HCT116 (cell line): ENCODE measurements at regions not wholly inside any gene's neighbourhood (a gene's known extent, or its start where the extent isn't known, plus 50 kb on each side); places are given as distances from the start of the nearest gene placed in this dataset.

ENCODE experiments used
- ATAC-seq: fragments of 200-7000 bp; cut with Tn5 transposase; 2 replicates; pipeline ENCODE4 v1.9.1; 2020; ENCODE audit warnings: mild to moderate bottlenecking, moderate library complexity
- BruUV-seq: library from RNA; stranded (reverse); fragments of 400-500 nt; replicated peaks from 2 replicates; lab custom pipeline; 2021; lab: Mats Ljungman, UMichigan
- CTCF ChIA-PET: fragments of 300-600 bp; sonication (Branson Sonifier 250); formaldehyde crosslinking; loops from one replicate; lab custom pipeline; 2021; ENCODE audit warnings: antibody characterized with exemption; lab: Charles Lee
- POLR2A ChIA-PET: fragments of 300-600, 350-600 bp; sonication (Branson Sonifier 250); formaldehyde crosslinking; loops from one replicate; lab custom pipeline; 2021; ENCODE audit warnings: antibody characterized with exemption; lab: Charles Lee
- RAD21 ChIA-PET, 2 experiments: fragments of 300-600 bp; sonication (Branson Sonifier 250); formaldehyde crosslinking; loops; one replicate each; lab custom pipeline; 2023; ENCODE audit warnings: low total read pairs in 2 of 2; ENCODE audit not compliant: uncharacterized antibody in 2 of 2, unreplicated experiment in 2 of 2, low non-redundant PET in 1 of 2; lab: Charles Lee
- DNase-seq: peaks from one replicate; pipeline ENCODE4 v3.0.0-alpha.2; 2010; ENCODE audit warnings: low read depth, low spot score
- H2AFZ ChIP-seq: fragments of 200-600 bp; shearing (Covaris generic), sonication (generic); 2 replicates; pipeline ENCODE4 v1.6.1; 2017; ENCODE audit warnings: low read depth, mixed run types, mixed read lengths, antibody characterized with exemption, low read length; ENCODE audit not compliant: poor library complexity, severe bottlenecking
- H3K27ac ChIP-seq: 2 replicates; pipeline ENCODE4 v1.5.1; 2012; ENCODE audit warnings: low read depth, low read length
- H3K27me3 ChIP-seq: fragments of 200-600 bp; sonication (generic); 2 replicates; pipeline ENCODE4 v1.6.1; 2016; ENCODE audit warnings: mixed run types, low read length, mixed read lengths; ENCODE audit not compliant: insufficient read depth
- H3K36me3 ChIP-seq, 2 experiments: fragments of 200-500 bp in 1 of 2; fragments of 200-600 bp in 1 of 2; sonication (Bioruptor generic) in 1 of 2; sonication (generic) in 1 of 2; 2 replicates each; pipeline versions ENCODE4 v1.5.1 to v1.6.1; 2014 to 2016; ENCODE audit warnings: low read length in 2 of 2, inconsistent platforms in 1 of 2, mixed read lengths in 1 of 2, mixed run types in 1 of 2; ENCODE audit not compliant: insufficient read depth in 2 of 2, control insufficient read depth in 1 of 2
- H3K4me1 ChIP-seq, 2 experiments: fragments of 200-600 bp in 1 of 2; sonication (generic) in 1 of 2; 2 replicates each; pipeline versions ENCODE4 v1.5.1 to v1.6.1; 2012 to 2017; ENCODE audit warnings: low read length in 2 of 2, inconsistent platforms in 1 of 2, mild to moderate bottlenecking in 1 of 2, mixed read lengths in 1 of 2, mixed run types in 1 of 2, moderate library complexity in 1 of 2; ENCODE audit not compliant: insufficient read depth in 2 of 2, control insufficient read depth in 1 of 2
- H3K4me2 ChIP-seq: fragments of 200-600 bp; sonication (generic); 2 replicates; pipeline ENCODE4 v1.6.1; 2017; ENCODE audit warnings: mixed run types, low read length, mixed read lengths
- H3K4me3 ChIP-seq, 2 experiments: fragments of 200-600 bp in 1 of 2; sonication (generic) in 1 of 2; replicated peaks in 1 of 2; 2 replicates each; pipeline ENCODE4 v1.5.1; 2011 to 2016; ENCODE audit warnings: low read length in 2 of 2, control low read depth in 1 of 2, low read depth in 1 of 2, mild to moderate bottlenecking in 1 of 2, mixed read lengths in 1 of 2, mixed run types in 1 of 2
- H3K79me2 ChIP-seq: fragments of 200-600 bp; sonication (generic); 2 replicates; pipeline ENCODE4 v1.6.1; 2017; ENCODE audit warnings: mild to moderate bottlenecking, mixed run types, low read length, moderate library complexity, mixed read lengths; ENCODE audit not compliant: insufficient read depth
- H3K9ac ChIP-seq: fragments of 200-600 bp; sonication (generic); 2 replicates; pipeline ENCODE4 v1.6.1; 2016; ENCODE audit warnings: low read length, mixed read lengths
- H3K9me2 ChIP-seq: fragments of 200-600 bp; sonication (generic), shearing (Covaris generic); 2 replicates; pipeline ENCODE4 v1.6.1; 2017; ENCODE audit warnings: mixed run types, mild to moderate bottlenecking, moderate library complexity; ENCODE audit not compliant: insufficient read depth
- H3K9me3 ChIP-seq, 2 experiments: fragments of 200-500 bp in 1 of 2; fragments of 200-600 bp in 1 of 2; sonication (Bioruptor generic) in 1 of 2; sonication (generic) in 1 of 2; 2 replicates each; pipeline ENCODE4 v1.6.1; 2014 to 2017; ENCODE audit warnings: low read length in 2 of 2, mixed read lengths in 2 of 2, inconsistent platforms in 1 of 2, low read depth in 1 of 2, mild to moderate bottlenecking in 1 of 2, mixed run types in 1 of 2, moderate library complexity in 1 of 2; ENCODE audit not compliant: control insufficient read depth in 1 of 2, insufficient read depth in 1 of 2
- H4K20me1 ChIP-seq: fragments of 200-600 bp; sonication (generic), shearing (Covaris generic); 2 replicates; pipeline ENCODE4 v1.6.1; 2017; ENCODE audit warnings: mixed run types, mild to moderate bottlenecking, moderate library complexity; ENCODE audit not compliant: insufficient read depth
- EGR1 ChIP-seq: IDR thresholded peaks from 2 replicates; pipeline ENCODE4 v1.6.1; 2012; ENCODE audit warnings: low read depth
- ELF1 ChIP-seq: IDR thresholded peaks from 2 replicates; pipeline ENCODE4 v1.6.1; 2012; ENCODE audit warnings: low read depth, borderline replicate concordance
- EZH2 ChIP-seq: fragments of 200-600 bp; sonication (generic); IDR thresholded peaks from 2 replicates; pipeline ENCODE4 v1.6.1; 2017; ENCODE audit warnings: antibody characterized with exemption, mixed run types
- intact Hi-C: fragments of 100-400 bp; cut with micrococcal nuclease; formaldehyde crosslinking; loops from 2 replicates; pipeline ENCODE4 v1.10.0; 2022

- H3K4me1 ChIP-seq: no peaks in the 10 kb centered on the region
- no TSS peak for BruUV-seq
- H3K4me3 ChIP-seq: no peak overlapping the region
- no peaks in the 10 kb centered on the region for H3K27me3 ChIP-seq
- intact Hi-C loops: no loop called here
- H3K27ac ChIP-seq: no peak overlapping the region
- no peaks in the 10 kb centered on the region for H3K79me2 ChIP-seq
- DNase-seq (no peak), ATAC-seq (no peak)
- no peaks in the 10 kb centered on the region for H3K9me2 ChIP-seq
- H4K20me1 ChIP-seq: no peaks in the 10 kb centered on the region
- CTCF ChIA-PET: no interaction called here
- RAD21 ChIA-PET: no interaction called here
- TF ChIP-seq EZH2 (no peak), EGR1 (no peak)
- H3K9ac ChIP-seq: no peak overlapping the region
- POLR2A ChIA-PET: no interaction called here
- peak overlapping the region; percentile 7 for H2AFZ ChIP-seq
- no peaks in the 10 kb centered on the region for H3K9me3 ChIP-seq
- H3K36me3 ChIP-seq: no peaks in the 10 kb centered on the region
- H3K4me2 ChIP-seq: no peak overlapping the region
Measured at GRCh38 chr6:74603322-74604076, 602.4 kb downstream of the COL12A1 start.

DNA sequence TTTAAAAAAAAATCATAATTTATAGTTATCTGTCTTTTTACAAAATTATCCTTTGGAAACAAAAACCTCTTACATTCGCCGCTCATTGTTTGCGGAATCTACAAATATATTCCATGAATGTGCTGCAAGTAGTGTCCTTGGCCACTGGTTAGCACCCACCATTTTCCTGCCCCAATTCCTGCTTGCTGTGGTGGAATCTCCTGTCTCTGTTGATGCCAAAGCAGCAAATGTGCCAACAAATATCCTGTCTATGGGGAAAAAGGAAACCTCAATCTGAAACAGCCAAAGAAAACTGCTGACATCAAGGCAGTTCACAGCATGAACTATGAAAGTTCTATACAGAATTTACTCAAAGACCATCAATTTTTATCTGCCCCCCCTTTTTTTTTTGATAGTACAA lies 603.6 kb downstream of the COL12A1 start:
- no peaks in the 10 kb centered on the region for H3K79me2 ChIP-seq
- H2AFZ ChIP-seq: no peak overlapping the region
- TF ChIP-seq EZH2 (no peak), ELF1 (no peak)
- TF ChIP-seq, all 23 proteins: peak for 0
- Histone ChIP-seq H3K4me3 (no peak overlapping the region), H3K9me3 (no peaks in the 10 kb centered on the region), H3K27ac (no peak overlapping the region), H3K9me2 (no peaks in the 10 kb centered on the region), H3K9ac (no peak overlapping the region), H3K4me1 (no peaks in the 10 kb centered on the region), H3K4me2 (no peak overlapping the region), H3K36me3 (no peaks in the 10 kb centered on the region), H4K20me1 (no peaks in the 10 kb centered on the region), H3K27me3 (no peaks in the 10 kb centered on the region)
- BruUV-seq: no TSS peak
- RAD21 ChIA-PET: no interaction called here
- ATAC-seq (no peak), DNase-seq (no peak)
- POLR2A ChIA-PET: no interaction called here
- CTCF ChIA-PET: no interaction called here
- intact Hi-C loops: no loop called here
